C4-2B (cell line): ENCODE measurements at regions not wholly inside any gene's neighbourhood (a gene's known extent, or its start where the extent isn't known, plus 50 kb on each side); places are given as distances from the start of the nearest gene placed in this dataset.

Source experiments
- ZFX ChIP-seq: fragments of 450-650 bp; IDR thresholded peaks from 2 replicates; pipeline ENCODE4 v1.6.1; 2017
- TF ChIP-seq, protein P1 (sequence below): fragments of 450-650 bp; conservative IDR thresholded peaks from 2 replicates; pipeline ENCODE4 v1.5.1; 2017; ENCODE audit warnings: mild to moderate bottlenecking

DNA sequence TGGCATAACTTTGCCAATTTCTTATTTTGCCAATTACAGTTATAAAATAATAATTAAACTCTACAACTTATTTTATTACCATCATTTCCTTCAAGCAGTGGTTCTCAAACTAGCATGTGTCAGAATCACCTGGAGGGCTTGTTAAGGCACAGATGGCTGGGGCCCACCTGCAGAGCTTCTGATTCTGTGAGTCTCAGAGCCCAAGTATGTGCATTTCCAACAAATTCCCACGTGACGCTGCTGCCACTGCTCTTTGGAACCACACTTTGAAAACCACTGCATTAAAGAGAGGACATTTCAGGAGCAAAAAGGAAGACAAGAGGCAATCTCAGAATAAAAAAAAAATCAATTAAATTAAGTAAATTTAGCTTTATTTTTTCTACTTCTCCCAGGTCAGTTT lies 94.0 kb upstream of the HNRNPA3 start:
- TF ChIP-seq, protein P1, sequence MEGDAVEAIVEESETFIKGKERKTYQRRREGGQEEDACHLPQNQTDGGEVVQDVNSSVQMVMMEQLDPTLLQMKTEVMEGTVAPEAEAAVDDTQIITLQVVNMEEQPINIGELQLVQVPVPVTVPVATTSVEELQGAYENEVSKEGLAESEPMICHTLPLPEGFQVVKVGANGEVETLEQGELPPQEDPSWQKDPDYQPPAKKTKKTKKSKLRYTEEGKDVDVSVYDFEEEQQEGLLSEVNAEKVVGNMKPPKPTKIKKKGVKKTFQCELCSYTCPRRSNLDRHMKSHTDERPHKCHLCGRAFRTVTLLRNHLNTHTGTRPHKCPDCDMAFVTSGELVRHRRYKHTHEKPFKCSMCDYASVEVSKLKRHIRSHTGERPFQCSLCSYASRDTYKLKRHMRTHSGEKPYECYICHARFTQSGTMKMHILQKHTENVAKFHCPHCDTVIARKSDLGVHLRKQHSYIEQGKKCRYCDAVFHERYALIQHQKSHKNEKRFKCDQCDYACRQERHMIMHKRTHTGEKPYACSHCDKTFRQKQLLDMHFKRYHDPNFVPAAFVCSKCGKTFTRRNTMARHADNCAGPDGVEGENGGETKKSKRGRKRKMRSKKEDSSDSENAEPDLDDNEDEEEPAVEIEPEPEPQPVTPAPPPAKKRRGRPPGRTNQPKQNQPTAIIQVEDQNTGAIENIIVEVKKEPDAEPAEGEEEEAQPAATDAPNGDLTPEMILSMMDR = no peak
- no peak for TF ChIP-seq ZFX
